PC-3 (cell line): ENCODE measurements at regions not wholly inside any gene's neighbourhood (a gene's known extent, or its start where the extent isn't known, plus 50 kb on each side); places are given as distances from the start of the nearest gene placed in this dataset.

ENCODE experiments used
- ATAC-seq: fragments of 200-7000 bp; cut with Tn5 transposase; 2 replicates; pipeline ENCODE4 v1.9.1; 2020; ENCODE audit warnings: mild to moderate bottlenecking, moderate library complexity
- BruUV-seq: library from RNA; stranded (reverse); fragments of 400-500 nt; replicated peaks from 2 replicates; lab custom pipeline; 2021; lab: Mats Ljungman, UMichigan
- CTCF ChIA-PET: fragments of 300-600 bp; sonication (Branson Sonifier 250); formaldehyde crosslinking; loops from one replicate; lab custom pipeline; 2022; ENCODE audit warnings: antibody characterized with exemption; lab: Charles Lee
- POLR2A ChIA-PET: fragments of 300-600 bp; sonication (Branson Sonifier 250); formaldehyde crosslinking; loops from one replicate; lab custom pipeline; 2022; ENCODE audit warnings: antibody characterized with exemption; ENCODE audit not compliant: unreplicated experiment; lab: Charles Lee
- DNase-seq: peaks from one replicate; pipeline ENCODE4 v3.0.0-alpha.2; 2015
- H2AFZ ChIP-seq: fragments of 300-600 bp; sonication (generic); 2 replicates; pipeline ENCODE4 v1.6.0; 2016; ENCODE audit warnings: antibody characterized with exemption, low read length
- H3F3A ChIP-seq: fragments of 300-600 bp; sonication (generic); one replicate; pipeline ENCODE4 v1.6.0; 2017; ENCODE audit warnings: antibody characterized with exemption, low read length, control low read depth, mild to moderate bottlenecking; ENCODE audit not compliant: unreplicated experiment
- H3K27ac ChIP-seq: fragments of 300-600 bp; sonication (generic); 2 replicates; pipeline ENCODE4 v1.5.1; 2016; ENCODE audit warnings: mild to moderate bottlenecking, low read length
- H3K27me3 ChIP-seq: fragments of 300-600 bp; sonication (generic); 2 replicates; pipeline ENCODE4 v1.6.1; 2016; ENCODE audit warnings: low read length, mixed read lengths
- H3K36me3 ChIP-seq: fragments of 300-600 bp; sonication (generic); 2 replicates; pipeline ENCODE4 v1.6.1; 2016; ENCODE audit warnings: low read depth, mixed run types, low read length, mixed read lengths
- H3K4me1 ChIP-seq: fragments of 300-600 bp; sonication (generic); 2 replicates; pipeline ENCODE4 v1.5.1; 2016; ENCODE audit warnings: low read length; ENCODE audit not compliant: insufficient read depth
- H3K4me2 ChIP-seq: fragments of 300-600 bp; sonication (generic); 2 replicates; pipeline ENCODE4 v1.6.0; 2016; ENCODE audit warnings: low read length
- H3K4me3 ChIP-seq: fragments of 300-600 bp; sonication (generic); 2 replicates; pipeline ENCODE4 v1.5.1; 2016; ENCODE audit warnings: mild to moderate bottlenecking, low read length, mixed read lengths
- H3K79me2 ChIP-seq: fragments of 300-600 bp; sonication (generic); 2 replicates; pipeline ENCODE4 v1.6.1; 2017; ENCODE audit warnings: low read length, mixed read lengths
- H3K9ac ChIP-seq: fragments of 300-600 bp; sonication (generic); 2 replicates; pipeline ENCODE4 v1.6.0; 2016; ENCODE audit warnings: mild to moderate bottlenecking, low read length
- H3K9me2 ChIP-seq: fragments of 300-600 bp; sonication (generic); replicated peaks from 2 replicates; pipeline ENCODE4 v1.6.1; 2016; ENCODE audit warnings: mixed run types, low read length, mixed read lengths
- H3K9me3 ChIP-seq: fragments of 300-600 bp; sonication (generic); 2 replicates; pipeline ENCODE4 v1.6.1; 2016; ENCODE audit warnings: low read length, mixed read lengths
- H4K20me1 ChIP-seq: fragments of 300-600 bp; sonication (generic); 2 replicates; pipeline ENCODE4 v1.6.1; 2016; ENCODE audit warnings: low read length, mixed read lengths
- CTCF ChIP-seq: fragments of 300-600 bp; sonication (generic); conservative IDR thresholded peaks from 2 replicates; pipeline ENCODE4 v1.5.1; 2017; ENCODE audit warnings: antibody characterized with exemption, low read depth, mild to moderate bottlenecking, low read length
- EZH2 ChIP-seq: fragments of 300-600 bp; sonication (generic); IDR thresholded peaks from one replicate; pipeline ENCODE4 v1.6.1; 2017; ENCODE audit warnings: antibody characterized with exemption, mild to moderate bottlenecking, low read length; ENCODE audit not compliant: unreplicated experiment
- EZH2phosphoT487 ChIP-seq: fragments of 300-600 bp; sonication (generic); IDR thresholded peaks from 2 replicates; pipeline ENCODE4 v1.6.1; 2018; ENCODE audit warnings: mild to moderate bottlenecking, antibody characterized with exemption, low read length, borderline replicate concordance
- intact Hi-C: fragments of 100-400 bp; cut with micrococcal nuclease; formaldehyde crosslinking; loops from 2 replicates; pipeline ENCODE4 v1.9.0; 2023

GRCh38 chr6:76843054-76843822 is 620.1 kb downstream of the HTR1B start:
- no TSS peak for BruUV-seq
- CTCF ChIA-PET = no interaction called here
- no peaks in the 10 kb centered on the region for H3K9me2 ChIP-seq
- H3K4me1 ChIP-seq = no peaks in the 10 kb centered on the region
- no peaks in the 10 kb centered on the region for H4K20me1 ChIP-seq
- H3K27ac ChIP-seq = no peak overlapping the region
- no peaks in the 10 kb centered on the region for H3K27me3 ChIP-seq
- H3F3A ChIP-seq = no peaks in the 10 kb centered on the region
- no peak overlapping the region for H3K9ac ChIP-seq
- no peak for TF ChIP-seq EZH2phosphoT487
- no peak for TF ChIP-seq CTCF
- TF ChIP-seq EZH2 = no peak
- DNase-seq = no peak
- H3K9me3 ChIP-seq = no peaks in the 10 kb centered on the region
- no peak for ATAC-seq
- H3K4me3 ChIP-seq = no peak overlapping the region
- POLR2A ChIA-PET = no interaction called here
- no peaks in the 10 kb centered on the region for H3K79me2 ChIP-seq
- no peak overlapping the region for H3K4me2 ChIP-seq
- no peak overlapping the region for H2AFZ ChIP-seq
- intact Hi-C loops = no loop called here
- H3K36me3 ChIP-seq = no peaks in the 10 kb centered on the region

- no peaks in the 10 kb centered on the region for H3K27me3 ChIP-seq
- H3K79me2 ChIP-seq = no peaks in the 10 kb centered on the region
- DNase-seq = no peak
- POLR2A ChIA-PET = no interaction called here
- H3K4me1 ChIP-seq = no peaks in the 10 kb centered on the region
- no peak overlapping the region for H3K4me2 ChIP-seq
- TF ChIP-seq EZH2phosphoT487 (no peak), EZH2 (no peak), CTCF (no peak)
- H2AFZ ChIP-seq = no peak overlapping the region
- H3K4me3 ChIP-seq = no peak overlapping the region
- CTCF ChIA-PET = no interaction called here
- no TSS peak for BruUV-seq
- H3F3A ChIP-seq = no peaks in the 10 kb centered on the region
- H3K9ac ChIP-seq = no peak overlapping the region
- intact Hi-C loops = no loop called here
- H3K36me3 ChIP-seq = no peaks in the 10 kb centered on the region
- H3K9me2 ChIP-seq = no peaks in the 10 kb centered on the region
- no peaks in the 10 kb centered on the region for H4K20me1 ChIP-seq
- no peak overlapping the region for H3K27ac ChIP-seq
- H3K9me3 ChIP-seq = no peaks in the 10 kb centered on the region
- ATAC-seq = no peak
Observed at GRCh38 chr6:76840865-76841264, 622.4 kb downstream of the HTR1B start.

GRCh38 chr6:76840041-76840745 is 623.1 kb downstream of the HTR1B start:
- Histone ChIP-seq H3K9ac (no peak overlapping the region), H3F3A (no peaks in the 10 kb centered on the region), H3K9me2 (no peaks in the 10 kb centered on the region), H3K4me1 (no peaks in the 10 kb centered on the region), H3K27ac (no peak overlapping the region), H3K9me3 (no peaks in the 10 kb centered on the region), H4K20me1 (no peaks in the 10 kb centered on the region), H2AFZ (no peak overlapping the region), H3K4me3 (no peak overlapping the region), H3K79me2 (no peaks in the 10 kb centered on the region), H3K36me3 (no peaks in the 10 kb centered on the region), H3K4me2 (no peak overlapping the region), H3K27me3 (no peaks in the 10 kb centered on the region)
- ChIA-PET POLR2A (no interaction called here), CTCF (no interaction called here)
- intact Hi-C loops = no loop called here
- TF ChIP-seq EZH2phosphoT487 (no peak), EZH2 (no peak), CTCF (no peak)
- DNase-seq (no peak), ATAC-seq (no peak)
- no TSS peak for BruUV-seq
